PFSK-1 (cell line): ENCODE measurements at regions not wholly inside any gene's neighbourhood (a gene's known extent, or its start where the extent isn't known, plus 50 kb on each side); places are given as distances from the start of the nearest gene placed in this dataset.

Experiments
- POLR2AphosphoS5 ChIP-seq: IDR thresholded peaks from 2 replicates; pipeline ENCODE4 v1.6.1; 2012; ENCODE audit warnings: low read depth, mild to moderate bottlenecking, control low read depth, low read length, moderate library complexity
- SIN3A ChIP-seq: IDR thresholded peaks from 2 replicates; pipeline ENCODE4 v1.6.1; 2012; ENCODE audit warnings: mild to moderate bottlenecking, low read length, moderate library complexity, borderline replicate concordance; ENCODE audit not compliant: insufficient read depth
- TAF1 ChIP-seq: IDR thresholded peaks from 2 replicates; pipeline ENCODE4 v1.6.1; 2012; ENCODE audit warnings: low read length, control low read depth, borderline replicate concordance; ENCODE audit not compliant: insufficient read depth
- TF ChIP-seq, protein P1 (sequence below), 2 experiments: IDR thresholded peaks; 2 replicates each; pipeline versions ENCODE4 v1.6.1 to v1.8.0; 2011 to 2012; ENCODE audit warnings: low read depth in 2 of 2, low read length in 2 of 2, control low read depth in 1 of 2, inconsistent platforms in 1 of 2, mild to moderate bottlenecking in 1 of 2, moderate library complexity in 1 of 2; ENCODE audit not compliant: insufficient read depth in 1 of 2

DNA sequence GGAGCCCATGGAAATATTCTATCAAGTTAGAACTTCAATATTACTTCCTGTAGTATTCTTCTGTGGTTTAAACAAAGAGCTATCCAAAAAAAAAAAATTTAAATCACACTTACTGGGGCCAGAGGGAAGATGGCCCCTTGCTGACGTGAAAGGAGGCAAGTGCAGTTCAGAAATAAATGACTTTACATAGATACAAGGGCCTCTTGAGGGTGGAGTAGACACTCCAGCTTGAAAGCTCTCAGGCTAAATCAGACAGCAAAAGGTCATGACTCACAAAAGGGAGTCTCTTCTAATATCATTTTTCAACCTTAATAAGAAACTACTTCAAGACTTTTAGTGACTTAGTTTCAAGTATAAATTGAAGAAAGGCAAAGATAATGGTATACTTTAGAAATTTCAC is 1160.3 kb downstream of the FAM181B start:
- TF ChIP-seq TAF1 (no peak), POLR2AphosphoS5 (no peak), SIN3A (no peak)
- TF ChIP-seq, protein P1, sequence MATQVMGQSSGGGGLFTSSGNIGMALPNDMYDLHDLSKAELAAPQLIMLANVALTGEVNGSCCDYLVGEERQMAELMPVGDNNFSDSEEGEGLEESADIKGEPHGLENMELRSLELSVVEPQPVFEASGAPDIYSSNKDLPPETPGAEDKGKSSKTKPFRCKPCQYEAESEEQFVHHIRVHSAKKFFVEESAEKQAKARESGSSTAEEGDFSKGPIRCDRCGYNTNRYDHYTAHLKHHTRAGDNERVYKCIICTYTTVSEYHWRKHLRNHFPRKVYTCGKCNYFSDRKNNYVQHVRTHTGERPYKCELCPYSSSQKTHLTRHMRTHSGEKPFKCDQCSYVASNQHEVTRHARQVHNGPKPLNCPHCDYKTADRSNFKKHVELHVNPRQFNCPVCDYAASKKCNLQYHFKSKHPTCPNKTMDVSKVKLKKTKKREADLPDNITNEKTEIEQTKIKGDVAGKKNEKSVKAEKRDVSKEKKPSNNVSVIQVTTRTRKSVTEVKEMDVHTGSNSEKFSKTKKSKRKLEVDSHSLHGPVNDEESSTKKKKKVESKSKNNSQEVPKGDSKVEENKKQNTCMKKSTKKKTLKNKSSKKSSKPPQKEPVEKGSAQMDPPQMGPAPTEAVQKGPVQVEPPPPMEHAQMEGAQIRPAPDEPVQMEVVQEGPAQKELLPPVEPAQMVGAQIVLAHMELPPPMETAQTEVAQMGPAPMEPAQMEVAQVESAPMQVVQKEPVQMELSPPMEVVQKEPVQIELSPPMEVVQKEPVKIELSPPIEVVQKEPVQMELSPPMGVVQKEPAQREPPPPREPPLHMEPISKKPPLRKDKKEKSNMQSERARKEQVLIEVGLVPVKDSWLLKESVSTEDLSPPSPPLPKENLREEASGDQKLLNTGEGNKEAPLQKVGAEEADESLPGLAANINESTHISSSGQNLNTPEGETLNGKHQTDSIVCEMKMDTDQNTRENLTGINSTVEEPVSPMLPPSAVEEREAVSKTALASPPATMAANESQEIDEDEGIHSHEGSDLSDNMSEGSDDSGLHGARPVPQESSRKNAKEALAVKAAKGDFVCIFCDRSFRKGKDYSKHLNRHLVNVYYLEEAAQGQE (IDR thresholded peaks at IDR 0.05; ENCODE audit: insufficient read depth in 1 of 2, low read depth in 2 of 2, low read length in 2 of 2), result no peak
